Epithelial cell of esophagus (primary cell): ENCODE measurements at regions not wholly inside any gene's neighbourhood (a gene's known extent, or its start where the extent isn't known, plus 50 kb on each side); places are given as distances from the start of the nearest gene placed in this dataset.

Experiments
- DNase-seq: peaks from one replicate; pipeline ENCODE4 v3.0.0; 2010; ENCODE audit warnings: low read depth
- H3K4me3 ChIP-seq: 2 replicates; pipeline ENCODE4 v1.5.1; 2011; ENCODE audit warnings: mild to moderate bottlenecking, low read length, control low read depth
- TF ChIP-seq, protein P1 (sequence below): IDR thresholded peaks from 2 replicates; pipeline ENCODE4 v1.5.1; 2011; ENCODE audit warnings: low read depth, mild to moderate bottlenecking, low read length, control low read depth, inconsistent platforms; ENCODE audit not compliant: insufficient read depth; ENCODE audit errors: missing control alignments

- peak; percentile 34 for DNase-seq
- TF ChIP-seq, protein P1, sequence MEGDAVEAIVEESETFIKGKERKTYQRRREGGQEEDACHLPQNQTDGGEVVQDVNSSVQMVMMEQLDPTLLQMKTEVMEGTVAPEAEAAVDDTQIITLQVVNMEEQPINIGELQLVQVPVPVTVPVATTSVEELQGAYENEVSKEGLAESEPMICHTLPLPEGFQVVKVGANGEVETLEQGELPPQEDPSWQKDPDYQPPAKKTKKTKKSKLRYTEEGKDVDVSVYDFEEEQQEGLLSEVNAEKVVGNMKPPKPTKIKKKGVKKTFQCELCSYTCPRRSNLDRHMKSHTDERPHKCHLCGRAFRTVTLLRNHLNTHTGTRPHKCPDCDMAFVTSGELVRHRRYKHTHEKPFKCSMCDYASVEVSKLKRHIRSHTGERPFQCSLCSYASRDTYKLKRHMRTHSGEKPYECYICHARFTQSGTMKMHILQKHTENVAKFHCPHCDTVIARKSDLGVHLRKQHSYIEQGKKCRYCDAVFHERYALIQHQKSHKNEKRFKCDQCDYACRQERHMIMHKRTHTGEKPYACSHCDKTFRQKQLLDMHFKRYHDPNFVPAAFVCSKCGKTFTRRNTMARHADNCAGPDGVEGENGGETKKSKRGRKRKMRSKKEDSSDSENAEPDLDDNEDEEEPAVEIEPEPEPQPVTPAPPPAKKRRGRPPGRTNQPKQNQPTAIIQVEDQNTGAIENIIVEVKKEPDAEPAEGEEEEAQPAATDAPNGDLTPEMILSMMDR: no peak
- H3K4me3 ChIP-seq: no peak overlapping the region
These were observed 157.6 kb downstream of the ARL6IP6 start for GRCh38 chr2:152875701-152876695.

DNA sequence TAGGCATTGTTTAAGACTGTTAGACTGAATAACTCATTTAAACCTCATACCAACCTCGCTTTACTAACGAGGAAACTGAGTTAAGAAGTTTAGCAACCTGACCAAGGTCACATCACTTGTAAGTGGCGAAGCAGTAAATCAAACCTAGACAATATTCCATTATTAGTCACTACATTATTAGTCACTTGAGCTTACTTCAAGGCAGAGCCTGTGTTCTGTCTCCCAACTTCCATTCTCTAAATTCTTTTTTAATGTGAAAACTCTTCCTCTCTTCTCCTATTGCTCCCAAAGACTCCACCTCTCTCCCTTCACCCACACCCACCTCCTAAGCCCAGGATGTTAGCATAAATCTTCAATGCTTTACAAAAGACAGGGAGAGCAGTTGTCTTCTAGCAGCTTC, 156.5 kb downstream of the ARL6IP6 start:
- TF ChIP-seq, protein P1: no peak
- no peak overlapping the region for H3K4me3 ChIP-seq
- DNase-seq: peak; percentile 7

GRCh38 chr2:152870239-152870638, 151.8 kb downstream of the ARL6IP6 start:
- TF ChIP-seq, protein P1: no peak
- no peak overlapping the region for H3K4me3 ChIP-seq
- DNase-seq: no peak

- DNase-seq: no peak
- H3K4me3 ChIP-seq: no peak overlapping the region
- TF ChIP-seq, protein P1: no peak
These were observed 149.0 kb downstream of the ARL6IP6 start for GRCh38 chr2:152867397-152867796.

GRCh38 chr2:152864601-152865149, 146.3 kb downstream of the ARL6IP6 start:
- H3K4me3 ChIP-seq: no peak overlapping the region

GRCh38 chr2:152863826-152864225, 145.4 kb downstream of the ARL6IP6 start:
- TF ChIP-seq, protein P1: no peak
- no peak for DNase-seq
- no peak overlapping the region for H3K4me3 ChIP-seq

More at GRCh38 chr2:152864601-152865149, 146.3 kb downstream of the ARL6IP6 start:
- DNase-seq: no peak
- TF ChIP-seq, protein P1: no peak
